ENCODE measurements at regions not wholly inside any gene's neighbourhood (a gene's known extent, or its start where the extent isn't known, plus 50 kb on each side); places are given as distances from the start of the nearest gene placed in this dataset.
"Not testable (repeated sequence)": the region's sequence is repeated elsewhere in the genome, so short reads cannot be mapped to it uniquely, and the experiment has no call there.

GRCh38 chr13:79989217-79989661, 351.7 kb downstream of the SPRY2 start:
- Histone ChIP-seq H3K9me3 (ENCODE audit: severe bottlenecking) (no peaks in the 10 kb centered on the region), H3K27me3 (ENCODE audit: insufficient read depth, low read depth, severe bottlenecking) (no peaks in the 10 kb centered on the region), H3K4me3 (ENCODE audit: low read depth, low read length) (no peak overlapping the region), H3K27ac (no peak overlapping the region), H3K36me3 (no peaks in the 10 kb centered on the region)
- no peak for TF ChIP-seq CTCF (IDR thresholded peaks at IDR 0.05; ENCODE audit: low read depth, low read length)
- DNase-seq, result no peak

- H3K27me3 ChIP-seq (ENCODE audit: insufficient read depth, low read depth, severe bottlenecking), result no peaks in the 10 kb centered on the region
- H3K4me3 ChIP-seq (ENCODE audit: low read depth, low read length), result no peak overlapping the region
- no peak for TF ChIP-seq CTCF (IDR thresholded peaks at IDR 0.05; ENCODE audit: low read depth, low read length)
- H3K36me3 ChIP-seq, result no peaks in the 10 kb centered on the region
- no peak overlapping the region for H3K27ac ChIP-seq
- H3K9me3 ChIP-seq (ENCODE audit: severe bottlenecking), result no peaks in the 10 kb centered on the region
- DNase-seq, result no peak
Measured at GRCh38 chr13:79988573-79988972, 352.4 kb downstream of the SPRY2 start.

GRCh38 chr13:79987761-79988160, 353.2 kb downstream of the SPRY2 start:
- Histone ChIP-seq H3K4me3 (ENCODE audit: low read depth, low read length) (no peak overlapping the region), H3K27ac (no peak overlapping the region), H3K9me3 (ENCODE audit: severe bottlenecking) (no peaks in the 10 kb centered on the region), H3K27me3 (ENCODE audit: insufficient read depth, low read depth, severe bottlenecking) (no peaks in the 10 kb centered on the region), H3K36me3 (no peaks in the 10 kb centered on the region)
- no peak for DNase-seq
- no peak for TF ChIP-seq CTCF (IDR thresholded peaks at IDR 0.05; ENCODE audit: low read depth, low read length)

GRCh38 chr13:79987323-79987722, 353.6 kb downstream of the SPRY2 start:
- no peak for TF ChIP-seq CTCF (IDR thresholded peaks at IDR 0.05; ENCODE audit: low read depth, low read length)
- DNase-seq, result no peak
- no peaks in the 10 kb centered on the region for H3K36me3 ChIP-seq
- H3K27ac ChIP-seq, result no peak overlapping the region
- H3K4me3 ChIP-seq (ENCODE audit: low read depth, low read length), result no peak overlapping the region
- H3K27me3 ChIP-seq (ENCODE audit: insufficient read depth, low read depth, severe bottlenecking), result no peaks in the 10 kb centered on the region
- H3K9me3 ChIP-seq (ENCODE audit: severe bottlenecking), result no peaks in the 10 kb centered on the region

- Histone ChIP-seq H3K9me3 (ENCODE audit: severe bottlenecking) (no peaks in the 10 kb centered on the region), H3K36me3 (no peaks in the 10 kb centered on the region), H3K27ac (no peak overlapping the region), H3K27me3 (ENCODE audit: insufficient read depth, low read depth, severe bottlenecking) (no peaks in the 10 kb centered on the region), H3K4me3 (ENCODE audit: low read depth, low read length) (no peak overlapping the region)
- TF ChIP-seq CTCF (IDR thresholded peaks at IDR 0.05; ENCODE audit: low read depth, low read length), result no peak
- DNase-seq, result no peak
Measured at GRCh38 chr13:79986890-79987289, 354.0 kb downstream of the SPRY2 start.

GRCh38 chr13:79974935-79975650, 365.8 kb downstream of the SPRY2 start:
- H3K27ac ChIP-seq; H3K27me3 ChIP-seq (ENCODE audit: insufficient read depth, low read depth, severe bottlenecking); H3K36me3 ChIP-seq; H3K9me3 ChIP-seq (ENCODE audit: severe bottlenecking); DNase-seq; H3K4me3 ChIP-seq (ENCODE audit: low read depth, low read length): not testable (repeated sequence)
